ENCODE measurements at regions not wholly inside any gene's neighbourhood (a gene's known extent, or its start where the extent isn't known, plus 50 kb on each side); places are given as distances from the start of the nearest gene placed in this dataset.

- TF ChIP-seq TP53 (CRISPR knock-in tag; IDR thresholded peaks at IDR 0.05) = no peak
- TF ChIP-seq FOXP4 (CRISPR knock-in tag; IDR thresholded peaks at IDR 0.05) = no peak
- TF ChIP-seq KAT7 (CRISPR knock-in tag; IDR thresholded peaks at IDR 0.05; ENCODE audit: borderline replicate concordance) = no peak
- no peak for TF ChIP-seq HMGXB4 (CRISPR knock-in tag; IDR thresholded peaks at IDR 0.05)
Observed at GRCh38 chr16:65468133-65468532, 346.3 kb upstream of the CDH11 start (continued).

- no peak overlapping the region for H3K4me3 Mint-ChIP-seq
- POLR2A ChIA-PET = no interaction called here
- no peaks in the 10 kb centered on the region for H3K27me3 Mint-ChIP-seq (ENCODE audit: low read depth)
- H3K36me3 Mint-ChIP-seq = no peaks in the 10 kb centered on the region
- H3K4me1 Mint-ChIP-seq = 0 out of 2 replicates have a peak, but pooled peaks cover 7% of the 10 kb centered on the region
- H3K27ac Mint-ChIP-seq = no peak overlapping the region
- ATAC-seq (no peak), DNase-seq (ENCODE audit: low spot score) (no peak)
- H3K9me3 Mint-ChIP-seq = peaks cover 10% of the 10 kb centered on the region
- CTCF ChIA-PET = no interaction called here
- no peak for TF ChIP-seq ETV6 (CRISPR knock-in tag; IDR thresholded peaks at IDR 0.05)
- no peak for TF ChIP-seq ZBTB43 (CRISPR knock-in tag; IDR thresholded peaks at IDR 0.05)
- TF ChIP-seq SMAD4 (CRISPR knock-in tag; IDR thresholded peaks at IDR 0.05) = no peak
- no peak for TF ChIP-seq PRDM15 (CRISPR knock-in tag; IDR thresholded peaks at IDR 0.05)
- no peak for TF ChIP-seq ZNF423 (CRISPR knock-in tag; IDR thresholded peaks at IDR 0.05)
- TF ChIP-seq IRF1 (CRISPR knock-in tag; IDR thresholded peaks at IDR 0.05) = no peak
- TF ChIP-seq ZNF281 (CRISPR knock-in tag; IDR thresholded peaks at IDR 0.05) = no peak
- no peak for TF ChIP-seq ZNF121 (CRISPR knock-in tag; IDR thresholded peaks at IDR 0.05)
- TF ChIP-seq HMGXB4 (CRISPR knock-in tag; IDR thresholded peaks at IDR 0.05) = no peak
- TF ChIP-seq ATF3 (CRISPR knock-in tag; conservative IDR thresholded peaks at IDR 0.05) = no peak
- no peak for TF ChIP-seq IRF2 (CRISPR knock-in tag; IDR thresholded peaks at IDR 0.05; ENCODE audit: borderline replicate concordance, low read depth)
- no peak for TF ChIP-seq GRHL2 (CRISPR knock-in tag; IDR thresholded peaks at IDR 0.05; ENCODE audit: insufficient replicate concordance, severe bottlenecking)
- TF ChIP-seq ELF4 (CRISPR knock-in tag; IDR thresholded peaks at IDR 0.05; ENCODE audit: low read depth) = no peak
- TF ChIP-seq FOXP1 (CRISPR knock-in tag; IDR thresholded peaks at IDR 0.05; ENCODE audit: borderline replicate concordance) = no peak
- no peak for TF ChIP-seq CREB1 (CRISPR knock-in tag; IDR thresholded peaks at IDR 0.05)
- TF ChIP-seq TEAD1 (CRISPR knock-in tag; IDR thresholded peaks at IDR 0.05) = no peak
- TF ChIP-seq NFATC4 (CRISPR knock-in tag; IDR thresholded peaks at IDR 0.05) = no peak
Observed at GRCh38 chr16:65463652-65464260, 341.9 kb upstream of the CDH11 start.

All from WTC11 (cell line).